HepG2 (cell line): ENCODE measurements at regions not wholly inside any gene's neighbourhood (a gene's known extent, or its start where the extent isn't known, plus 50 kb on each side); places are given as distances from the start of the nearest gene placed in this dataset.

ENCODE experiments used
- GLI4 ChIP-seq: sonication (generic); formaldehyde crosslinking; IDR thresholded peaks from 2 replicates; pipeline ENCODE4 v1.5.1; 2020; ENCODE audit warnings: missing genetic modification reagents, mild to moderate bottlenecking, moderate library complexity, borderline replicate concordance
- SMAD9 ChIP-seq: sonication (generic); formaldehyde crosslinking; IDR thresholded peaks from 2 replicates; pipeline ENCODE4 v1.5.1; 2020; ENCODE audit warnings: mild to moderate bottlenecking, missing genetic modification reagents
- SMC3 ChIP-seq: IDR thresholded peaks from 2 replicates; pipeline ENCODE4 v1.6.1; 2011; ENCODE audit warnings: low read length, improper control_type of control experiment
- TCF12 ChIP-seq, 2 experiments: fragments of 450-650 bp in 1 of 2; sonication (generic) in 1 of 2; formaldehyde crosslinking in 1 of 2; IDR thresholded peaks; 2 replicates each; pipeline versions ENCODE4 v1.6.1 to v1.8.0; 2017 to 2022; ENCODE audit warnings: antibody characterized with exemption in 1 of 2, mild to moderate bottlenecking in 1 of 2, missing genetic modification reagents in 1 of 2, moderate library complexity in 1 of 2
- ZBTB3 ChIP-seq: sonication (generic); formaldehyde crosslinking; IDR thresholded peaks from 2 replicates; pipeline ENCODE4 v1.4.0; 2020; ENCODE audit warnings: low read depth, mild to moderate bottlenecking, moderate library complexity, missing genetic modification reagents, borderline replicate concordance
- ZNF646 ChIP-seq: sonication (generic); formaldehyde crosslinking; IDR thresholded peaks from 2 replicates; pipeline ENCODE4 v1.9.0; 2021; ENCODE audit warnings: mild to moderate bottlenecking, missing genetic modification reagents
- ZNF678 ChIP-seq: sonication (generic); formaldehyde crosslinking; IDR thresholded peaks from 2 replicates; pipeline ENCODE4 v1.4.0; 2020; ENCODE audit warnings: mild to moderate bottlenecking, missing genetic modification reagents
- TF ChIP-seq, protein P1 (sequence below): sonication (generic); formaldehyde crosslinking; IDR thresholded peaks from one replicate; pipeline ENCODE4 v1.5.1; 2020; ENCODE audit warnings: mild to moderate bottlenecking, missing genetic modification reagents; ENCODE audit errors: not compliant biosample characterization
- TF ChIP-seq, protein P2 (sequence below): sonication (generic); formaldehyde crosslinking; IDR thresholded peaks from 2 replicates; pipeline ENCODE4 v1.8.1; 2023; ENCODE audit warnings: missing genetic modification reagents, mild to moderate bottlenecking, borderline replicate concordance

DNA sequence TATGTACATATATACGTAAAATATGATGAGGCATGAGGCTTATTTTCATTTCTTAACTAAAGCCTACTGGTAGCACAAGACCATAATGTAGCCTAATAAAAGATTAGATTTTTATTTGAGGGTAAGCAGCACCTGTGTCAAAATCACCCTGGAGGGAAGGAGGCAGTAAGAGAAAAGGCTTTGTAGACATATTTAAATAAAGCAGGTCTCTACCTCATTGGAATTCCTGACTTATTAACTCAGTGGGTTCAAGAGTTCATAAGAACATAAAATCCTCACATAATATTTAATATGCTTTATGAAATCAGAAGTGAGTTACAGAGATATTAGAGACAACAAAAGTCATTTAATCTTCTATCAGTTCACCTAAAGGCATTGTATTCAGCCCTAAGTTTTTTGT is 261.6 kb upstream of the ANKRD50 start (continued):
- TF ChIP-seq, protein P1, sequence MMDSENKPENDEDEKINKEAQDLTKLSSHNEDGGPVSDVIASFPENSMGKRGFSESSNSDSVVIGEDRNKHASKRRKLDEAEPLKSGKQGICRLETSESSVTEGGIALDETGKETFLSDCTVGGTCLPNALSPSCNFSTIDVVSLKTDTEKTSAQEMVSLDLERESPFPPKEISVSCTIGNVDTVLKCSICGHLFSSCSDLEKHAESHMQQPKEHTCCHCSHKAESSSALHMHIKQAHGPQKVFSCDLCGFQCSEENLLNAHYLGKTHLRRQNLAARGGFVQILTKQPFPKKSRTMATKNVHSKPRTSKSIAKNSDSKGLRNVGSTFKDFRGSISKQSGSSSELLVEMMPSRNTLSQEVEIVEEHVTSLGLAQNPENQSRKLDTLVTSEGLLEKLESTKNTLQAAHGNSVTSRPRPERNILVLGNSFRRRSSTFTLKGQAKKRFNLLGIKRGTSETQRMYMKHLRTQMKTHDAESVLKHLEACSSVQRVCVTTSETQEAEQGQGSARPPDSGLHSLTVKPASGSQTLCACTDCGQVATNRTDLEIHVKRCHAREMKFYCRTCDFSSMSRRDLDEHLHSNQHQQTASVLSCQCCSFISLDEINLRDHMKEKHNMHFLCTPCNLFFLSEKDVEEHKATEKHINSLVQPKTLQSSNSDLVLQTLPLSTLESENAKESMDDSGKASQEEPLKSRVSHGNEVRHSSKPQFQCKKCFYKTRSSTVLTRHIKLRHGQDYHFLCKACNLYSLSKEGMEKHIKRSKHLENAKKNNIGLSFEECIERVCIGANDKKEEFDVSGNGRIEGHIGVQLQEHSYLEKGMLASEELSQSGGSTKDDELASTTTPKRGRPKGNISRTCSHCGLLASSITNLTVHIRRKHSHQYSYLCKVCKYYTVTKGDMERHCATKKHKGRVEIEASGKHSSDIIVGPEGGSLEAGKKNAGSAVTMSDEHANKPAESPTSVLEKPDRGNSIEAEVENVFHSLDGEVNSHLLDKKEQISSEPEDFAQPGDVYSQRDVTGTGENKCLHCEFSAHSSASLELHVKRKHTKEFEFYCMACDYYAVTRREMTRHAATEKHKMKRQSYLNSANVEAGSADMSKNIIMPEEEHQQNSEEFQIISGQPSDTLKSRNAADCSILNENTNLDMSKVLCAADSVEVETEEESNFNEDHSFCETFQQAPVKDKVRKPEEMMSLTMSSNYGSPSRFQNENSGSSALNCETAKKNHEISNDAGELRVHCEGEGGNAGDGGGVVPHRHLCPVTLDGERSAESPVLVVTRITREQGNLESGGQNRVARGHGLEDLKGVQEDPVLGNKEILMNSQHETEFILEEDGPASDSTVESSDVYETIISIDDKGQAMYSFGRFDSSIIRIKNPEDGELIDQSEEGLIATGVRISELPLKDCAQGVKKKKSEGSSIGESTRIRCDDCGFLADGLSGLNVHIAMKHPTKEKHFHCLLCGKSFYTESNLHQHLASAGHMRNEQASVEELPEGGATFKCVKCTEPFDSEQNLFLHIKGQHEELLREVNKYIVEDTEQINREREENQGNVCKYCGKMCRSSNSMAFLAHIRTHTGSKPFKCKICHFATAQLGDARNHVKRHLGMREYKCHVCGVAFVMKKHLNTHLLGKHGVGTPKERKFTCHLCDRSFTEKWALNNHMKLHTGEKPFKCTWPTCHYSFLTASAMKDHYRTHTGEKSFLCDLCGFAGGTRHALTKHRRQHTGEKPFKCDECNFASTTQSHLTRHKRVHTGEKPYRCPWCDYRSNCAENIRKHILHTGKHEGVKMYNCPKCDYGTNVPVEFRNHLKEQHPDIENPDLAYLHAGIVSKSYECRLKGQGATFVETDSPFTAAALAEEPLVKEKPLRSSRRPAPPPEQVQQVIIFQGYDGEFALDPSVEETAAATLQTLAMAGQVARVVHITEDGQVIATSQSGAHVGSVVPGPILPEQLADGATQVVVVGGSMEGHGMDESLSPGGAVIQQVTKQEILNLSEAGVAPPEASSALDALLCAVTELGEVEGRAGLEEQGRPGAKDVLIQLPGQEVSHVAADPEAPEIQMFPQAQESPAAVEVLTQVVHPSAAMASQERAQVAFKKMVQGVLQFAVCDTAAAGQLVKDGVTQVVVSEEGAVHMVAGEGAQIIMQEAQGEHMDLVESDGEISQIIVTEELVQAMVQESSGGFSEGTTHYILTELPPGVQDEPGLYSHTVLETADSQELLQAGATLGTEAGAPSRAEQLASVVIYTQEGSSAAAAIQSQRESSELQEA, result no peak
- TF ChIP-seq TCF12 (IDR thresholded peaks at IDR 0.05) (no peak), TCF12 (CRISPR knock-in tag; IDR thresholded peaks at IDR 0.05) (no peak), ZNF646 (no peak), ZBTB3 (no peak), SMAD9 (no peak), GLI4 (CRISPR knock-in tag) (no peak), SMC3 (no peak), ZNF678 (CRISPR knock-in tag) (no peak)
- TF ChIP-seq, protein P2, sequence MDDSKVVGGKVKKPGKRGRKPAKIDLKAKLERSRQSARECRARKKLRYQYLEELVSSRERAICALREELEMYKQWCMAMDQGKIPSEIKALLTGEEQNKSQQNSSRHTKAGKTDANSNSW (CRISPR knock-in tag), result no peak
- TF ChIP-seq, all 625 proteins: peak for 0
